H1 (cell line): ENCODE measurements at regions not wholly inside any gene's neighbourhood (a gene's known extent, or its start where the extent isn't known, plus 50 kb on each side); places are given as distances from the start of the nearest gene placed in this dataset.
A peak's percentile ranks its signal among the peaks of the same experiment; 100 is the strongest.

ENCODE experiments used
- CTCF ChIA-PET: fragments of 300-600 bp; sonication (Branson Sonifier 250); formaldehyde crosslinking; loops from one replicate; lab custom pipeline; 2021; ENCODE audit not compliant: partially characterized antibody; lab: Charles Lee
- POLR2A ChIA-PET: fragments of 300-600 bp; sonication (Branson Sonifier 250); formaldehyde crosslinking; loops from one replicate; lab custom pipeline; 2021; ENCODE audit warnings: inconsistent platforms; ENCODE audit not compliant: partially characterized antibody; lab: Charles Lee
- DNase-seq, 2 experiments: peaks; one replicate each; pipeline versions ENCODE4 v3.0.0 to v3.0.0-alpha.2; 2010 to 2022; ENCODE audit warnings: low spot score in 2 of 2, low read depth in 1 of 2, mixed read lengths in 1 of 2
- FAIRE-seq: peaks from 2 replicates; lab custom pipeline; 2011; peaks lifted over from hg19 to GRCh38; lab: Jason Lieb, UNC
- H2AFZ ChIP-seq: 2 replicates; pipeline ENCODE4 v1.8.1; 2012; ENCODE audit warnings: low read length, inconsistent platforms
- H2AK5ac ChIP-seq: 2 replicates; pipeline ENCODE4 v1.6.1; 2013; ENCODE audit warnings: low read depth, low read length
- H2BK120ac ChIP-seq: replicated peaks from 2 replicates; pipeline ENCODE3; 2013; ENCODE audit warnings: low read depth, low read length, inconsistent platforms
- H2BK12ac ChIP-seq: 2 replicates; pipeline ENCODE4 v1.6.1; 2013; ENCODE audit warnings: low read depth, low read length
- H2BK15ac ChIP-seq: 2 replicates; pipeline ENCODE4 v1.6.1; 2013; ENCODE audit warnings: low read length
- H2BK20ac ChIP-seq: 2 replicates; pipeline ENCODE4 v1.6.1; 2013; ENCODE audit warnings: low read length
- H2BK5ac ChIP-seq: 2 replicates; pipeline ENCODE4 v1.6.1; 2013; ENCODE audit warnings: low read depth, low read length
- H3K14ac ChIP-seq: 2 replicates; pipeline ENCODE4 v1.6.1; 2013; ENCODE audit warnings: inconsistent platforms; ENCODE audit not compliant: insufficient read length
- H3K18ac ChIP-seq: 2 replicates; pipeline ENCODE4 v1.6.1; 2013; ENCODE audit warnings: low read length; ENCODE audit errors: extremely low read depth
- H3K23ac ChIP-seq: 2 replicates; pipeline ENCODE4 v1.6.1; 2013; ENCODE audit warnings: inconsistent platforms; ENCODE audit not compliant: insufficient read length
- H3K23me2 ChIP-seq: 2 replicates; pipeline ENCODE4 v1.6.1; 2013; ENCODE audit warnings: low read depth, low read length
- H3K27ac ChIP-seq: 2 replicates; pipeline ENCODE4 v1.6.1; 2011; ENCODE audit warnings: low read depth, low read length, inconsistent platforms
- H3K27me3 ChIP-seq, 4 experiments: replicated peaks in 1 of 4; 1 replicate in 1 of 4; 2 replicates in 3 of 4; pipeline versions ENCODE4 v1.6.1 to v1.8.1; 2011 to 2013; ENCODE audit warnings: low read length in 3 of 4, mild to moderate bottlenecking in 3 of 4, inconsistent platforms in 2 of 4, mixed read lengths in 2 of 4, moderate library complexity in 1 of 4; ENCODE audit not compliant: control insufficient read depth in 3 of 4, insufficient read depth in 3 of 4; ENCODE audit errors: extremely low read depth in 1 of 4
- H3K36me3 ChIP-seq, 4 experiments: 2 replicates each; pipeline versions ENCODE4 v1.6.1 to v1.8.1; 2011 to 2013; ENCODE audit warnings: mild to moderate bottlenecking in 4 of 4, low read length in 3 of 4, moderate library complexity in 2 of 4, control low read depth in 1 of 4, inconsistent platforms in 1 of 4; ENCODE audit not compliant: insufficient read depth in 4 of 4, control insufficient read depth in 2 of 4
- H3K4ac ChIP-seq: replicated peaks from 2 replicates; pipeline ENCODE3; 2013; ENCODE audit warnings: low read length, low read depth, mixed read lengths, inconsistent platforms; ENCODE audit not compliant: insufficient read length
- H3K4me1 ChIP-seq, 4 experiments: replicated peaks in 1 of 4; 1 replicate in 1 of 4; 2 replicates in 3 of 4; pipeline versions ENCODE4 v1.6.1 to v1.8.1; 2011 to 2013; ENCODE audit warnings: low read length in 3 of 4, inconsistent platforms in 2 of 4, mixed read lengths in 1 of 4; ENCODE audit not compliant: insufficient read depth in 4 of 4, control insufficient read depth in 3 of 4
- H3K4me2 ChIP-seq, 2 experiments: 2 replicates each; pipeline versions ENCODE4 v1.6.1 to v1.8.1; 2011 to 2013; ENCODE audit warnings: low read depth in 2 of 2, low read length in 2 of 2, control low read depth in 1 of 2, inconsistent platforms in 1 of 2, mild to moderate bottlenecking in 1 of 2; ENCODE audit not compliant: insufficient read depth in 1 of 2
- H3K4me3 ChIP-seq, 4 experiments: fragments of 200-600, 300-600 bp in 1 of 4; sonication (generic), shearing (Covaris generic), sonication (Bioruptor Twin) in 1 of 4; 2 replicates each; pipeline versions ENCODE4 v1.5.1 to v1.8.1; 2011 to 2016; ENCODE audit warnings: low read length in 4 of 4, low read depth in 3 of 4, control low read depth in 2 of 4, inconsistent platforms in 2 of 4, mild to moderate bottlenecking in 2 of 4, mixed read lengths in 1 of 4, moderate library complexity in 1 of 4; ENCODE audit not compliant: insufficient read depth in 2 of 4; ENCODE audit errors: extremely low read depth in 1 of 4
- H3K56ac ChIP-seq: replicated peaks from 2 replicates; pipeline ENCODE3; 2013; ENCODE audit warnings: low read depth, mild to moderate bottlenecking, mixed read lengths, low read length, inconsistent platforms; ENCODE audit not compliant: insufficient read length
- H3K79me1 ChIP-seq: 2 replicates; pipeline ENCODE4 v1.6.1; 2013; ENCODE audit warnings: low read depth, low read length, control low read depth
- H3K79me2 ChIP-seq, 2 experiments: 2 replicates each; pipeline versions ENCODE4 v1.6.1 to v1.8.1; 2012 to 2013; ENCODE audit warnings: low read length in 2 of 2, mild to moderate bottlenecking in 2 of 2, inconsistent platforms in 1 of 2; ENCODE audit not compliant: insufficient read depth in 2 of 2, control insufficient read depth in 1 of 2
- H3K9ac ChIP-seq, 4 experiments: replicated peaks in 1 of 4; 1 replicate in 1 of 4; 2 replicates in 3 of 4; pipeline versions ENCODE4 v1.6.1 to v1.8.1; 2011 to 2013; ENCODE audit warnings: low read depth in 3 of 4, low read length in 3 of 4, control low read depth in 2 of 4, mild to moderate bottlenecking in 2 of 4, moderate library complexity in 2 of 4, inconsistent platforms in 1 of 4; ENCODE audit errors: extremely low read depth in 1 of 4
- H3K9me3 ChIP-seq, 2 experiments: 2 replicates each; pipeline versions ENCODE4 v1.6.1 to v1.8.1; 2012 to 2013; ENCODE audit warnings: mild to moderate bottlenecking in 2 of 2, moderate library complexity in 2 of 2, control low read depth in 1 of 2, inconsistent platforms in 1 of 2, low read depth in 1 of 2, low read length in 1 of 2, mixed read lengths in 1 of 2; ENCODE audit not compliant: insufficient read depth in 2 of 2
- H4K20me1 ChIP-seq, 2 experiments: replicated peaks in 1 of 2; 2 replicates each; pipeline versions ENCODE3 to v1.8.1; 2011 to 2013; ENCODE audit warnings: inconsistent platforms in 2 of 2, low read length in 2 of 2, mild to moderate bottlenecking in 1 of 2; ENCODE audit not compliant: insufficient read depth in 2 of 2, control insufficient read depth in 1 of 2
- H4K5ac ChIP-seq: 2 replicates; pipeline ENCODE4 v1.6.1; 2013; ENCODE audit warnings: low read length, low read depth, mixed read lengths, inconsistent platforms; ENCODE audit not compliant: insufficient read length
- H4K8ac ChIP-seq: 2 replicates; pipeline ENCODE4 v1.8.0; 2013; ENCODE audit warnings: mild to moderate bottlenecking, moderate library complexity, low read length, inconsistent platforms; ENCODE audit not compliant: insufficient read depth; ENCODE audit errors: extremely low read depth
- H4K91ac ChIP-seq: replicated peaks from 2 replicates; pipeline ENCODE3; 2013; ENCODE audit warnings: low read length, mixed read lengths, inconsistent platforms; ENCODE audit not compliant: insufficient read length
- BACH1 ChIP-seq: IDR thresholded peaks from 2 replicates; pipeline ENCODE4 v1.6.1; 2012; ENCODE audit warnings: low read length, improper control_type of control experiment
- EGR1 ChIP-seq: IDR thresholded peaks from 2 replicates; pipeline ENCODE4 v1.6.1; 2011; ENCODE audit warnings: low read depth, low read length, borderline replicate concordance
- JUN ChIP-seq: IDR thresholded peaks from 2 replicates; pipeline ENCODE4 v1.6.1; 2011; ENCODE audit warnings: low read depth, mild to moderate bottlenecking, improper control_type of control experiment, low read length
- KDM1A ChIP-seq: fragments of 200-600, 300-600 bp; sonication (generic); IDR thresholded peaks from 2 replicates; pipeline ENCODE4 v1.7.1; 2016; ENCODE audit warnings: mild to moderate bottlenecking, low read length, borderline replicate concordance
- RNF2 ChIP-seq: fragments of 200-900, 300-1000 bp; sonication (generic); IDR thresholded peaks from 2 replicates; pipeline ENCODE4 v1.7.1; 2016; ENCODE audit warnings: borderline replicate concordance, low read depth, mild to moderate bottlenecking, antibody characterized with exemption, low read length; ENCODE audit not compliant: poor library complexity, severe bottlenecking; ENCODE audit errors: missing control alignments
- SAP30 ChIP-seq: fragments of 300-600 bp; sonication (generic); IDR thresholded peaks from 2 replicates; pipeline ENCODE4 v1.7.1; 2012; ENCODE audit warnings: low read length, moderate library complexity, mild to moderate bottlenecking, inconsistent platforms; ENCODE audit not compliant: insufficient read depth, insufficient replicate concordance
- SIRT6 ChIP-seq: IDR thresholded peaks from one replicate; pipeline ENCODE4 v1.7.1; 2012; ENCODE audit warnings: low read length, inconsistent platforms
- TAF1 ChIP-seq: IDR thresholded peaks from 2 replicates; pipeline ENCODE4 v1.6.1; 2011; ENCODE audit warnings: mild to moderate bottlenecking, low read depth, low read length
- TEAD4 ChIP-seq: IDR thresholded peaks from 2 replicates; pipeline ENCODE4 v1.6.1; 2012; ENCODE audit warnings: low read depth, low read length, inconsistent platforms, mixed read lengths
- WGBS, 2 experiments: shearing (Covaris generic) in 1 of 2; methylation state at CpG; one replicate each; pipeline versions ENCODE4 v1.1.6 to v1.1.7; 2013 to 2015; ENCODE audit warnings: low lambda C conversion rate in 2 of 2, mixed read lengths in 2 of 2, inconsistent platforms in 1 of 2, low coverage in 1 of 2, missing lambda C conversion rate in 1 of 2; ENCODE audit not compliant: insufficient replicate concordance in 2 of 2, insufficient coverage in 1 of 2, insufficient read length in 1 of 2; ENCODE audit errors: extremely low coverage in 1 of 2, missing lambda C conversion rate in 1 of 2; 5-methylcytosine and 5-hydroxymethylcytosine counted together
- TF ChIP-seq, protein P1 (sequence below), 3 experiments: IDR thresholded peaks; 1 replicate in 2 of 3; 2 replicates in 1 of 3; pipeline versions ENCODE4 v1.5.1 to v1.6.1; 2011; ENCODE audit warnings: low read length in 3 of 3, mild to moderate bottlenecking in 3 of 3, inconsistent platforms in 2 of 3, low read depth in 1 of 3, moderate library complexity in 1 of 3; ENCODE audit not compliant: insufficient read depth in 1 of 3; ENCODE audit errors: control extremely low read depth in 1 of 3

DNA sequence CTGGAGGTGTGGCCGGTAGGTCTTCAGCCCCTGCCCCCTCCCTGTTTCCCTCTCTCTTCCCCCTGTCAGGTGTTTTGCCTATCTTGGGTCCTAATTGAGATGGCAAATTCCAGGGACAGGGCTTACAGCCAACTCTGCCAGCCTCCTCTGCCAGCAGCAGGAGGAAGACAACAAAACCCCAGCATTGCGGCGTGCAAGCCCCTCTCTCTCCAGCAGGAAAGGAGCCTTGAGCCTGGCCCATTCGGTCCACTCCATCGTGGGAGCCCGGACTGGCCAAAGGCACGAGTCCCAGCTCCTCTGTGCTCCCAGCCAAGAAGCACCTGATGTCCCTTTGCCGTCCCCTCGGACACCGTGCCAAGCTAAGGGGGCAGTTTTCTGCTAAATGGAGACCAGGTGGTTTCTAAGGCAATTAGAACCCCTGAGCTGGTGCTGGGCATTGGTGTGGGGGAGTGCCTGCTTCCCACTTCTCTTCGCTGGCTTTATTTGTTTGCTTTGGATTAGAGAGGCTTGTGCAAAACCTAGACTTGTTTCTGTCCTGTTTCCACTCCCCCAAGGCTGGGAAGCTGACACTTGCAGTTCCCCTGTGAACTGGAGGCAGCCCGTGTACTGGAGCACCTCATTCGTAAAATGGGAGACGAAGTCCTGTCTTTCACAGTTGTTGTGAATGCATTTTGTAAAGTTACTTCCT lies 57.1 kb upstream of the LHX5 start:
- H3K18ac ChIP-seq: peak overlapping the region; percentile 32; the same call in 1 of the 2 replicates
- H2BK12ac ChIP-seq: no peak overlapping the region
- no peaks in the 10 kb centered on the region; a peak in 1 of 7 replicates for H3K27me3 ChIP-seq
- no peaks in the 10 kb centered on the region for H3K23me2 ChIP-seq
- peak overlapping the region; percentile 88; the same call in 1 of the 2 replicates for H2BK20ac ChIP-seq
- no peaks in the 10 kb centered on the region for H3K79me2 ChIP-seq
- no peak overlapping the region for H3K14ac ChIP-seq
- H3K4ac ChIP-seq: no peak overlapping the region
- CTCF ChIA-PET: interaction anchor here (0.6 to 2.6 kb wide), 4 partner anchors 8 to 89 kb away, joined by 3 to 9 read pairs (median 3); no protein-coding TSS in a partner anchor
- no peak overlapping the region for H3K27ac ChIP-seq
- no peak overlapping the region for H3K9ac ChIP-seq
- no peak overlapping the region for H2BK120ac ChIP-seq
- H2BK5ac ChIP-seq: no peak overlapping the region; the same call in 1 of the 2 replicates
- no peak overlapping the region for H3K4me3 ChIP-seq
- H3K23ac ChIP-seq: no peak overlapping the region
- no peak for FAIRE-seq
- H4K91ac ChIP-seq: no peak overlapping the region
- no peak overlapping the region for H3K4me2 ChIP-seq
- 77% methylated on average over 14 of the region's 14 CpGs; no CpG with 5 or more reads in 1 of the 2 experiments for WGBS, 2 experiments
- H3K9me3 ChIP-seq: peaks cover 3 to 7% of the 10 kb centered on the region in 2 experiments; a peak in 1 of 4 replicates
- H3K4me1 ChIP-seq: peaks cover 4 to 8% (median 6%) of the 10 kb centered on the region in 4 experiments; a peak in 6 of 7 replicates
- DNase-seq: no peak
- H3K79me1 ChIP-seq: no peaks in the 10 kb centered on the region
- peak overlapping the region; percentile 25; the same call in 1 of the 2 replicates for H2AFZ ChIP-seq
- peak overlapping the region; percentile 72 for H2BK15ac ChIP-seq
- H3K56ac ChIP-seq: no peak overlapping the region
- no peak overlapping the region for H2AK5ac ChIP-seq
- no peak overlapping the region for H4K8ac ChIP-seq
- H3K36me3 ChIP-seq: no peaks in the 10 kb centered on the region
- H4K20me1 ChIP-seq: no peaks in the 10 kb centered on the region
- POLR2A ChIA-PET: no interaction called here
- no peak overlapping the region for H4K5ac ChIP-seq
- TF ChIP-seq JUN: no peak
- no peak for TF ChIP-seq RNF2
- TF ChIP-seq SAP30: no peak
- TF ChIP-seq, protein P1, sequence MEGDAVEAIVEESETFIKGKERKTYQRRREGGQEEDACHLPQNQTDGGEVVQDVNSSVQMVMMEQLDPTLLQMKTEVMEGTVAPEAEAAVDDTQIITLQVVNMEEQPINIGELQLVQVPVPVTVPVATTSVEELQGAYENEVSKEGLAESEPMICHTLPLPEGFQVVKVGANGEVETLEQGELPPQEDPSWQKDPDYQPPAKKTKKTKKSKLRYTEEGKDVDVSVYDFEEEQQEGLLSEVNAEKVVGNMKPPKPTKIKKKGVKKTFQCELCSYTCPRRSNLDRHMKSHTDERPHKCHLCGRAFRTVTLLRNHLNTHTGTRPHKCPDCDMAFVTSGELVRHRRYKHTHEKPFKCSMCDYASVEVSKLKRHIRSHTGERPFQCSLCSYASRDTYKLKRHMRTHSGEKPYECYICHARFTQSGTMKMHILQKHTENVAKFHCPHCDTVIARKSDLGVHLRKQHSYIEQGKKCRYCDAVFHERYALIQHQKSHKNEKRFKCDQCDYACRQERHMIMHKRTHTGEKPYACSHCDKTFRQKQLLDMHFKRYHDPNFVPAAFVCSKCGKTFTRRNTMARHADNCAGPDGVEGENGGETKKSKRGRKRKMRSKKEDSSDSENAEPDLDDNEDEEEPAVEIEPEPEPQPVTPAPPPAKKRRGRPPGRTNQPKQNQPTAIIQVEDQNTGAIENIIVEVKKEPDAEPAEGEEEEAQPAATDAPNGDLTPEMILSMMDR (IDR thresholded peaks at IDR 0.05; ENCODE audit: control extremely low read depth in 1 of 3, insufficient read depth in 1 of 3, low read depth in 1 of 3, low read length in 3 of 3): no peak
- no peak for TF ChIP-seq BACH1
- TF ChIP-seq TAF1: no peak
- TF ChIP-seq SIRT6: no peak
- no peak for TF ChIP-seq TEAD4
- no peak for TF ChIP-seq KDM1A
- no peak for TF ChIP-seq EGR1
